HCT116 (cell line): ENCODE measurements at regions not wholly inside any gene's neighbourhood (a gene's known extent, or its start where the extent isn't known, plus 50 kb on each side); places are given as distances from the start of the nearest gene placed in this dataset.

ENCODE experiments used
- ATAC-seq: fragments of 200-7000 bp; cut with Tn5 transposase; 2 replicates; pipeline ENCODE4 v1.9.1; 2020; ENCODE audit warnings: mild to moderate bottlenecking, moderate library complexity
- BruUV-seq: library from RNA; stranded (reverse); fragments of 400-500 nt; replicated peaks from 2 replicates; lab custom pipeline; 2021; lab: Mats Ljungman, UMichigan
- CTCF ChIA-PET: fragments of 300-600 bp; sonication (Branson Sonifier 250); formaldehyde crosslinking; loops from one replicate; lab custom pipeline; 2021; ENCODE audit warnings: antibody characterized with exemption; lab: Charles Lee
- POLR2A ChIA-PET: fragments of 300-600, 350-600 bp; sonication (Branson Sonifier 250); formaldehyde crosslinking; loops from one replicate; lab custom pipeline; 2021; ENCODE audit warnings: antibody characterized with exemption; lab: Charles Lee
- RAD21 ChIA-PET, 2 experiments: fragments of 300-600 bp; sonication (Branson Sonifier 250); formaldehyde crosslinking; loops; one replicate each; lab custom pipeline; 2023; ENCODE audit warnings: low total read pairs in 2 of 2; ENCODE audit not compliant: uncharacterized antibody in 2 of 2, unreplicated experiment in 2 of 2, low non-redundant PET in 1 of 2; lab: Charles Lee
- DNase-seq: peaks from one replicate; pipeline ENCODE4 v3.0.0-alpha.2; 2010; ENCODE audit warnings: low read depth, low spot score
- H2AFZ ChIP-seq: fragments of 200-600 bp; shearing (Covaris generic), sonication (generic); 2 replicates; pipeline ENCODE4 v1.6.1; 2017; ENCODE audit warnings: low read depth, mixed run types, mixed read lengths, antibody characterized with exemption, low read length; ENCODE audit not compliant: poor library complexity, severe bottlenecking
- H3K27ac ChIP-seq: 2 replicates; pipeline ENCODE4 v1.5.1; 2012; ENCODE audit warnings: low read depth, low read length
- H3K27me3 ChIP-seq: fragments of 200-600 bp; sonication (generic); 2 replicates; pipeline ENCODE4 v1.6.1; 2016; ENCODE audit warnings: mixed run types, low read length, mixed read lengths; ENCODE audit not compliant: insufficient read depth
- H3K36me3 ChIP-seq, 2 experiments: fragments of 200-500 bp in 1 of 2; fragments of 200-600 bp in 1 of 2; sonication (Bioruptor generic) in 1 of 2; sonication (generic) in 1 of 2; 2 replicates each; pipeline versions ENCODE4 v1.5.1 to v1.6.1; 2014 to 2016; ENCODE audit warnings: low read length in 2 of 2, inconsistent platforms in 1 of 2, mixed read lengths in 1 of 2, mixed run types in 1 of 2; ENCODE audit not compliant: insufficient read depth in 2 of 2, control insufficient read depth in 1 of 2
- H3K4me1 ChIP-seq, 2 experiments: fragments of 200-600 bp in 1 of 2; sonication (generic) in 1 of 2; 2 replicates each; pipeline versions ENCODE4 v1.5.1 to v1.6.1; 2012 to 2017; ENCODE audit warnings: low read length in 2 of 2, inconsistent platforms in 1 of 2, mild to moderate bottlenecking in 1 of 2, mixed read lengths in 1 of 2, mixed run types in 1 of 2, moderate library complexity in 1 of 2; ENCODE audit not compliant: insufficient read depth in 2 of 2, control insufficient read depth in 1 of 2
- H3K4me2 ChIP-seq: fragments of 200-600 bp; sonication (generic); 2 replicates; pipeline ENCODE4 v1.6.1; 2017; ENCODE audit warnings: mixed run types, low read length, mixed read lengths
- H3K4me3 ChIP-seq, 2 experiments: fragments of 200-600 bp in 1 of 2; sonication (generic) in 1 of 2; replicated peaks in 1 of 2; 2 replicates each; pipeline ENCODE4 v1.5.1; 2011 to 2016; ENCODE audit warnings: low read length in 2 of 2, control low read depth in 1 of 2, low read depth in 1 of 2, mild to moderate bottlenecking in 1 of 2, mixed read lengths in 1 of 2, mixed run types in 1 of 2
- H3K79me2 ChIP-seq: fragments of 200-600 bp; sonication (generic); 2 replicates; pipeline ENCODE4 v1.6.1; 2017; ENCODE audit warnings: mild to moderate bottlenecking, mixed run types, low read length, moderate library complexity, mixed read lengths; ENCODE audit not compliant: insufficient read depth
- H3K9ac ChIP-seq: fragments of 200-600 bp; sonication (generic); 2 replicates; pipeline ENCODE4 v1.6.1; 2016; ENCODE audit warnings: low read length, mixed read lengths
- H3K9me2 ChIP-seq: fragments of 200-600 bp; sonication (generic), shearing (Covaris generic); 2 replicates; pipeline ENCODE4 v1.6.1; 2017; ENCODE audit warnings: mixed run types, mild to moderate bottlenecking, moderate library complexity; ENCODE audit not compliant: insufficient read depth
- H3K9me3 ChIP-seq, 2 experiments: fragments of 200-500 bp in 1 of 2; fragments of 200-600 bp in 1 of 2; sonication (Bioruptor generic) in 1 of 2; sonication (generic) in 1 of 2; 2 replicates each; pipeline ENCODE4 v1.6.1; 2014 to 2017; ENCODE audit warnings: low read length in 2 of 2, mixed read lengths in 2 of 2, inconsistent platforms in 1 of 2, low read depth in 1 of 2, mild to moderate bottlenecking in 1 of 2, mixed run types in 1 of 2, moderate library complexity in 1 of 2; ENCODE audit not compliant: control insufficient read depth in 1 of 2, insufficient read depth in 1 of 2
- H4K20me1 ChIP-seq: fragments of 200-600 bp; sonication (generic), shearing (Covaris generic); 2 replicates; pipeline ENCODE4 v1.6.1; 2017; ENCODE audit warnings: mixed run types, mild to moderate bottlenecking, moderate library complexity; ENCODE audit not compliant: insufficient read depth
- CBX3 ChIP-seq: IDR thresholded peaks from 2 replicates; pipeline ENCODE4 v1.6.1; 2012; ENCODE audit warnings: low read depth
- EZH2 ChIP-seq: fragments of 200-600 bp; sonication (generic); IDR thresholded peaks from 2 replicates; pipeline ENCODE4 v1.6.1; 2017; ENCODE audit warnings: antibody characterized with exemption, mixed run types
- JUND ChIP-seq: IDR thresholded peaks from 2 replicates; pipeline ENCODE4 v1.6.1; 2012
- POLR2A ChIP-seq: IDR thresholded peaks from 2 replicates; pipeline ENCODE4 v1.7.0; 2011; ENCODE audit warnings: borderline replicate concordance; ENCODE audit not compliant: insufficient read depth, insufficient read length; ENCODE audit errors: extremely low read depth
- POLR2AphosphoS5 ChIP-seq: IDR thresholded peaks from 2 replicates; pipeline ENCODE4 v1.6.1; 2011; ENCODE audit warnings: mild to moderate bottlenecking, low read depth, low read length, moderate library complexity
- REST ChIP-seq: IDR thresholded peaks from 2 replicates; pipeline ENCODE4 v1.6.1; 2012; ENCODE audit warnings: low read depth
- SIN3A ChIP-seq: IDR thresholded peaks from 2 replicates; pipeline ENCODE4 v1.6.1; 2012; ENCODE audit warnings: low read depth
- SP1 ChIP-seq: IDR thresholded peaks from 2 replicates; pipeline ENCODE4 v1.6.1; 2012; ENCODE audit warnings: low read depth
- SRF ChIP-seq: IDR thresholded peaks from 2 replicates; pipeline ENCODE4 v1.6.1; 2012; ENCODE audit warnings: low read depth
- TCF7L2 ChIP-seq: IDR thresholded peaks from 2 replicates; pipeline ENCODE4 v1.7.0; 2011; ENCODE audit warnings: borderline replicate concordance, inconsistent platforms; ENCODE audit not compliant: insufficient read depth, insufficient read length; ENCODE audit errors: extremely low read depth
- ZNF274 ChIP-seq: fragments of 200-500 bp; sonication (Bioruptor generic); IDR thresholded peaks from 2 replicates; pipeline ENCODE4 v1.6.1; 2014; ENCODE audit warnings: mild to moderate bottlenecking, low read depth, low read length, inconsistent platforms
- intact Hi-C: fragments of 100-400 bp; cut with micrococcal nuclease; formaldehyde crosslinking; loops from 2 replicates; pipeline ENCODE4 v1.10.0; 2022
- TF ChIP-seq, protein P1 (sequence below): IDR thresholded peaks from 2 replicates; pipeline ENCODE4 v1.6.1; 2012
- TF ChIP-seq, protein P2 (sequence below), 3 experiments: fragments of 200-600 bp in 1 of 3; sonication (generic) in 1 of 3; IDR thresholded peaks in 2 of 3; conservative IDR thresholded peaks in 1 of 3; 2 replicates each; pipeline ENCODE4 v1.5.1; 2012 to 2017; ENCODE audit warnings: low read depth in 2 of 3, low read length in 2 of 3, antibody characterized with exemption in 1 of 3, borderline replicate concordance in 1 of 3, control low read depth in 1 of 3, mild to moderate bottlenecking in 1 of 3, mixed read lengths in 1 of 3, mixed run types in 1 of 3, moderate library complexity in 1 of 3; ENCODE audit not compliant: insufficient read depth in 1 of 3

DNA sequence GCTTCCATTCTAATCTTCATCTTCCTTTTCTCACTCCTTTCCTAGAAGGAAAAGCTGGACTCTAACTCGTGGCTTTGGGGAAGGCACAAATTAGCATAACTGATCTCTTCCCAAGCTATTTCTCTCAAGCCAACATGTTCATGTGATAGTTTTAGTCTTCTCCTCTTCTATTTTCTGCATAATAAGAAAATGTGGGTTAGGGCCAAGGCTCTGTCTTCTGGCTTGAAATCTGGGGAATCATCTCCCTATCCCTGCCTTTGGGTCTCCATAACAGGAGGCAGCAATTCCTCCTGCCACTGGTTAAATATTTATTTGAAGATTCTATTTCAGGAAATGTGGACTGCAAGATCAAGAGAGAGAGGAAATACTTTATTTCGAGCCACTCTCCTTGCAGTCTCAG is 1669.6 kb downstream of the MAT2B start:
- Histone ChIP-seq H3K9me2 (no peaks in the 10 kb centered on the region), H3K4me3 (no peak overlapping the region), H4K20me1 (no peaks in the 10 kb centered on the region; the same call in 1 of the 2 replicates), H3K27me3 (no peaks in the 10 kb centered on the region), H3K4me2 (no peak overlapping the region), H3K9ac (no peak overlapping the region), H3K36me3 (no peaks in the 10 kb centered on the region), H3K9me3 (peaks cover 5 to 12% of the 10 kb centered on the region in 2 experiments; a peak in 2 of 4 replicates), H3K27ac (no peak overlapping the region), H3K4me1 (no peaks in the 10 kb centered on the region), H2AFZ (no peak overlapping the region), H3K79me2 (no peaks in the 10 kb centered on the region)
- TF ChIP-seq, protein P1, sequence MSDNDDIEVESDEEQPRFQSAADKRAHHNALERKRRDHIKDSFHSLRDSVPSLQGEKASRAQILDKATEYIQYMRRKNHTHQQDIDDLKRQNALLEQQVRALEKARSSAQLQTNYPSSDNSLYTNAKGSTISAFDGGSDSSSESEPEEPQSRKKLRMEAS = no peak
- intact Hi-C loops = no loop called here
- ChIA-PET RAD21 (no interaction called here), CTCF (no interaction called here), POLR2A (no interaction called here)
- ATAC-seq = no peak
- no peak for DNase-seq
- no TSS peak for BruUV-seq

DNA sequence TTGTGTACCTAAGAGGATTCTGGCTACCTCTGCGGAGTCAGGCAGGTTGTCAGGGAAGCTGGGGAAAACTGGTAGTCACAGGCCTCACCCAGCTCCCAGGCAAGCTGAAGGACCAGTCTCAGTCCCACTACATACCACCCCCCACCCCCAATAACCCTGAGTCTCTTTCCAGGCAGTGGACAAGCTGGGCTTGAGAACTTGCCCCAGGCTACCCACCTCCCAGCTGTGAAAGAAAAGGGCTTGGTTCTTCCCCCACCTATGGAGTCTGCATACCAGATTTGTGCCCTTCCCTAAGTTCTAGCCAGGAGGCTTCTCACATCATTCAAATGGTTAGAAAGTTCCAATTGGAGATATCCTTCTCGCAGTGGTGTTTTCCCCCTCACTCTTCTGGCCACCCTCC is 1678.8 kb downstream of the MAT2B start:
- Histone ChIP-seq H3K36me3 (no peaks in the 10 kb centered on the region), H3K27ac (no peak overlapping the region), H3K9me2 (no peaks in the 10 kb centered on the region), H3K9ac (no peak overlapping the region), H3K4me3 (no peak overlapping the region), H2AFZ (no peak overlapping the region), H4K20me1 (no peaks in the 10 kb centered on the region), H3K9me3 (peaks cover 0 to 5% of the 10 kb centered on the region in 2 experiments; a peak in 2 of 4 replicates), H3K4me1 (no peaks in the 10 kb centered on the region), H3K79me2 (no peaks in the 10 kb centered on the region), H3K27me3 (no peaks in the 10 kb centered on the region), H3K4me2 (no peak overlapping the region)
- no peak for DNase-seq
- intact Hi-C loops = no loop called here
- no peak for ATAC-seq
- POLR2A ChIA-PET = no interaction called here
- no TSS peak for BruUV-seq
- RAD21 ChIA-PET = no interaction called here
- TF ChIP-seq POLR2AphosphoS5 (no peak), SP1 (no peak), EZH2 (no peak), REST (no peak), SRF (no peak), ZNF274 (no peak), CBX3 (no peak), JUND (no peak), POLR2A (no peak), SIN3A (no peak), TCF7L2 (no peak)
- TF ChIP-seq, protein P2, sequence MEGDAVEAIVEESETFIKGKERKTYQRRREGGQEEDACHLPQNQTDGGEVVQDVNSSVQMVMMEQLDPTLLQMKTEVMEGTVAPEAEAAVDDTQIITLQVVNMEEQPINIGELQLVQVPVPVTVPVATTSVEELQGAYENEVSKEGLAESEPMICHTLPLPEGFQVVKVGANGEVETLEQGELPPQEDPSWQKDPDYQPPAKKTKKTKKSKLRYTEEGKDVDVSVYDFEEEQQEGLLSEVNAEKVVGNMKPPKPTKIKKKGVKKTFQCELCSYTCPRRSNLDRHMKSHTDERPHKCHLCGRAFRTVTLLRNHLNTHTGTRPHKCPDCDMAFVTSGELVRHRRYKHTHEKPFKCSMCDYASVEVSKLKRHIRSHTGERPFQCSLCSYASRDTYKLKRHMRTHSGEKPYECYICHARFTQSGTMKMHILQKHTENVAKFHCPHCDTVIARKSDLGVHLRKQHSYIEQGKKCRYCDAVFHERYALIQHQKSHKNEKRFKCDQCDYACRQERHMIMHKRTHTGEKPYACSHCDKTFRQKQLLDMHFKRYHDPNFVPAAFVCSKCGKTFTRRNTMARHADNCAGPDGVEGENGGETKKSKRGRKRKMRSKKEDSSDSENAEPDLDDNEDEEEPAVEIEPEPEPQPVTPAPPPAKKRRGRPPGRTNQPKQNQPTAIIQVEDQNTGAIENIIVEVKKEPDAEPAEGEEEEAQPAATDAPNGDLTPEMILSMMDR (IDR thresholded peaks at IDR 0.05 in 2 of 3, conservative IDR thresholded peaks at IDR 0.05 in 1 of 3; ENCODE audit: borderline replicate concordance in 1 of 3, insufficient read depth in 1 of 3, low read depth in 2 of 3, low read length in 2 of 3) = no peak
- TF ChIP-seq, protein P1 = no peak
- CTCF ChIA-PET = no interaction called here
